Panc1 (cell line): ENCODE measurements at regions not wholly inside any gene's neighbourhood (a gene's known extent, or its start where the extent isn't known, plus 50 kb on each side); places are given as distances from the start of the nearest gene placed in this dataset.

Experiments
- CTCF ChIP-seq: fragments of 450-650 bp; IDR thresholded peaks from 2 replicates; pipeline ENCODE4 v1.5.1; 2017; ENCODE audit warnings: mild to moderate bottlenecking
- POLR2AphosphoS5 ChIP-seq: IDR thresholded peaks from 2 replicates; pipeline ENCODE4 v1.6.1; 2012; ENCODE audit warnings: mild to moderate bottlenecking, low read depth, low read length, moderate library complexity
- REST ChIP-seq, 2 experiments: IDR thresholded peaks; 2 replicates each; pipeline ENCODE4 v1.6.1; 2011 to 2012; ENCODE audit warnings: low read depth in 2 of 2, control low read depth in 1 of 2, low read length in 1 of 2, mild to moderate bottlenecking in 1 of 2, moderate library complexity in 1 of 2; ENCODE audit not compliant: insufficient read depth in 1 of 2

DNA sequence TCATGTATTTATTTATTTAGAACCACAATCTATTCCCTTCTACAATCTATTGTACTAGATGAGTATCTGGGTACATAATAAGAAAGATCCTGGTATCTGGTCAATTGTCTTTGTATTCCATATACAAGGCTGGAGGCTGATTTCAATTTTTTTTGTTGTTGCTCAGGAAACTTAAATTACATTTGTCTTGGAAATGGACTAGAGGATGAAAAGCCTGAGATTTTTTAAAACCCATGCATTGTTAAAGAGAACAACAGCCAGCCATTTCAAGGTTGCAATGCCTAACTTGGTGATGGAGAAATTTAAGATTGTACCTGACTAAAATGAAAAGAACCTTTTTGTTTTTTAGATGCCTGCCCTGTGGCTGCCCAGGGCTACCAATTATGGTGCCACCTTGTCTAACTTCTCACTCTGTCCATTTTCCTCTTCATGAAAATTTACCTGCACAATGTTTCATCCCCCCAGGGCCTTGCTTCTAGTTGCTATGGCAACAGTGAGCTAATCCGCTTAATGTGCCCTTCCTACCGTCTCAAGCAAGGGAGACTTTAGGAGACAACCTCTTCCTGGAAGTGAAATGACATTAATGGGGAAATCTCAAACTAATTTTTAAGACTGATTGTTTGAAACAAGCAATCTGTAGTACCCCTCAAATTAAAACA is 203.7 kb upstream of the PHYHIPL start:
- TF ChIP-seq CTCF (no peak), REST (IDR thresholded peaks at IDR 0.05; ENCODE audit: insufficient read depth in 1 of 2, low read depth in 2 of 2, low read length in 1 of 2) (no peak), POLR2AphosphoS5 (no peak)
